BJ (cell line): ENCODE measurements at regions not wholly inside any gene's neighbourhood (a gene's known extent, or its start where the extent isn't known, plus 50 kb on each side); places are given as distances from the start of the nearest gene placed in this dataset.

Source experiments
- CTCF ChIA-PET: fragments of 350-600 bp; formaldehyde crosslinking; extraction: SDS; loops from one replicate; lab custom pipeline; 2021; ENCODE audit warnings: antibody characterized with exemption, inconsistent platforms; lab: Yijun Ruan, JAX
- POLR2A ChIA-PET: fragments of 300-600 bp; sonication (Branson Sonifier 250); formaldehyde crosslinking; extraction: SDS; loops from one replicate; lab custom pipeline; 2021; ENCODE audit warnings: antibody characterized with exemption; lab: Charles Lee
- DNase-seq: peaks from one replicate; pipeline ENCODE4 v3.0.0-alpha.2; 2011; ENCODE audit warnings: low read depth
- H3K27me3 ChIP-seq: 2 replicates; pipeline ENCODE4 v1.6.0; 2011; ENCODE audit warnings: low read length; ENCODE audit not compliant: control insufficient read depth, insufficient read depth
- H3K36me3 ChIP-seq: 2 replicates; pipeline ENCODE4 v1.5.1; 2011; ENCODE audit warnings: low read length; ENCODE audit not compliant: control insufficient read depth, insufficient read depth
- H3K4me3 ChIP-seq: 2 replicates; pipeline ENCODE4 v1.5.1; 2011; ENCODE audit warnings: low read depth, mild to moderate bottlenecking, control low read depth, low read length
- TF ChIP-seq, protein P1 (sequence below): IDR thresholded peaks from 2 replicates; pipeline ENCODE4 v1.5.1; 2011; ENCODE audit warnings: low read depth, mild to moderate bottlenecking, control low read depth, inconsistent platforms, low read length, moderate library complexity; ENCODE audit not compliant: insufficient read depth

DNA sequence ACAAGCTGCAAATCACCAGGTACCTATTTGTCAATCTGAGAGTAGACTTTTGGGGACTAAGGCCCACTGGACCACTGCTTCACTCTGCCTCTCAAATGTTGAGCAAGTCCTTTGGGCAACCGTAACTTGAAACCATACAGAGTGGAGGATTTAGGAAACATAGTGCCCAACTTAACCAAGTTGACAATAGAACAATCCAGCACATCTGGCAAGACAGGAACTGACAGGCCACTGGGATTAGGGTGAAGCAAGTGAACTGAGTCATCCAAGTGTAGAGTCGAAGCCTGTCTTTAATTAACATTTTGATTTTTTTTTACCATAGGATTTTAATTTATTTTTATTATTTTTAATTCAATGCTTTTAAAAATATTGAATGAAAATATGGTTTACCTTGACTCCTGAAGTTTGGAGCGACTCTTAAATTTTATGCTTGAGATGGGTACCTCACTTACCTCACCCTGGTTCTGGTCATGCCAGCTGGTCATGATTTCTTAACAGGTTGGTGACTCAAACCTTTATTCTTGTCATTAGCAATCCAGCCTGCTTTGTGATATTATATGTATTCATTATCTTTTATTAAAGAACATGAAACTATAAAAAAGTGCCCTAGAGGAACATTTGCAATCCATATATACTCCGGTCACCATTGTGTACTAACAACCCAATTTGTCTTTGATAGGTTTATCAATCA, 312.1 kb upstream of the DEFB112 start:
- TF ChIP-seq, protein P1, sequence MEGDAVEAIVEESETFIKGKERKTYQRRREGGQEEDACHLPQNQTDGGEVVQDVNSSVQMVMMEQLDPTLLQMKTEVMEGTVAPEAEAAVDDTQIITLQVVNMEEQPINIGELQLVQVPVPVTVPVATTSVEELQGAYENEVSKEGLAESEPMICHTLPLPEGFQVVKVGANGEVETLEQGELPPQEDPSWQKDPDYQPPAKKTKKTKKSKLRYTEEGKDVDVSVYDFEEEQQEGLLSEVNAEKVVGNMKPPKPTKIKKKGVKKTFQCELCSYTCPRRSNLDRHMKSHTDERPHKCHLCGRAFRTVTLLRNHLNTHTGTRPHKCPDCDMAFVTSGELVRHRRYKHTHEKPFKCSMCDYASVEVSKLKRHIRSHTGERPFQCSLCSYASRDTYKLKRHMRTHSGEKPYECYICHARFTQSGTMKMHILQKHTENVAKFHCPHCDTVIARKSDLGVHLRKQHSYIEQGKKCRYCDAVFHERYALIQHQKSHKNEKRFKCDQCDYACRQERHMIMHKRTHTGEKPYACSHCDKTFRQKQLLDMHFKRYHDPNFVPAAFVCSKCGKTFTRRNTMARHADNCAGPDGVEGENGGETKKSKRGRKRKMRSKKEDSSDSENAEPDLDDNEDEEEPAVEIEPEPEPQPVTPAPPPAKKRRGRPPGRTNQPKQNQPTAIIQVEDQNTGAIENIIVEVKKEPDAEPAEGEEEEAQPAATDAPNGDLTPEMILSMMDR, result no peak
- CTCF ChIA-PET, result no interaction called here
- no peak for DNase-seq
- POLR2A ChIA-PET, result no interaction called here
- Histone ChIP-seq H3K27me3 (no peaks in the 10 kb centered on the region), H3K4me3 (no peak overlapping the region), H3K36me3 (no peaks in the 10 kb centered on the region)

DNA sequence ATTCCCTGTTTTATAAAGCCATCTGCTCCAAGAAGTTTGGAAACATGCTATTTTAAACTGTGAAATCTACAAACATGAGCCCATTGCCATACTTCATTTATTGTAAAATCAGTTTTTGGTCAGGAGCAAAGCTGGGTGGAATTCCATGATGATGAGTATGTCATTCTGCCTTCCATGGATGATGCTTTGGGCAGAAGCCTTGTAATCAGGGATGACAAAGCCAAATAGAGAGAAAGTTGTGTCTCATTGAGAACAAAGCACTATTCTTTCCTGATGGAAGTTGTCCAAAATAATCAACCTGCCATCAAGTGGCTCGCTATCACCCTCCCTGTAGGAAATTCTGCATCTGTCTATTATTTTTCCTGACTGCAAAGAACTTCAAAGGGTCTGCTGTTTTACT, 313.0 kb upstream of the DEFB112 start:
- CTCF ChIA-PET, result no interaction called here
- no peak for DNase-seq
- TF ChIP-seq, protein P1, result no peak
- Histone ChIP-seq H3K4me3 (no peak overlapping the region), H3K27me3 (no peaks in the 10 kb centered on the region), H3K36me3 (no peaks in the 10 kb centered on the region)
- POLR2A ChIA-PET, result no interaction called here

GRCh38 chr6:50369996-50370395, 320.3 kb upstream of the DEFB112 start:
- H3K4me3 ChIP-seq, result no peak overlapping the region
- H3K36me3 ChIP-seq, result no peaks in the 10 kb centered on the region
- TF ChIP-seq, protein P1, result no peak
- POLR2A ChIA-PET, result no interaction called here
- H3K27me3 ChIP-seq, result no peaks in the 10 kb centered on the region
- CTCF ChIA-PET, result no interaction called here
- no peak for DNase-seq

GRCh38 chr6:50380406-50381098, 330.8 kb upstream of the DEFB112 start:
- CTCF ChIA-PET, result no interaction called here
- DNase-seq, result no peak
- TF ChIP-seq, protein P1, result no peak
- Histone ChIP-seq H3K27me3 (no peaks in the 10 kb centered on the region), H3K36me3 (no peaks in the 10 kb centered on the region), H3K4me3 (no peak overlapping the region)
- POLR2A ChIA-PET, result no interaction called here

DNA sequence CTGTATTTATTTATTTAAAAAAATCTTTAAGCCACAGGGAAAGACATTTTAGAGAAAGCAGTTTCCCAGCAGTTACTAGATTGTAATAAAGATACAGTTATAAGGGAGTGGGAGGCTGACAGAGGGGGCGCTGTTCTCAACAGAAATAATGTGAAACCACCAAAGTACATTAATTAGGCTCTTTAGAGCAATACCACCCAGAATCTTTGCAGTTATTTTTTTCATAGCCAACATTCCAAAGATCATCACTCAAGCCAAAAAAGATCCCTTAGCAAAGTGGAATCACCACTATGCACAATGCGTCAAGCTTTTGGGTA, 331.3 kb upstream of the DEFB112 start:
- no peak overlapping the region for H3K4me3 ChIP-seq
- TF ChIP-seq, protein P1, result no peak
- DNase-seq, result no peak
- no peaks in the 10 kb centered on the region for H3K36me3 ChIP-seq
- CTCF ChIA-PET, result no interaction called here
- H3K27me3 ChIP-seq, result no peaks in the 10 kb centered on the region
- POLR2A ChIA-PET, result no interaction called here
